Heart right ventricle (tissue), 16 donors: ENCODE measurements at regions not wholly inside any gene's neighbourhood (a gene's known extent, or its start where the extent isn't known, plus 50 kb on each side); places are given as distances from the start of the nearest gene placed in this dataset.
A peak's percentile ranks its signal among the peaks of the same experiment; 100 is the strongest.

Source experiments
- ATAC-seq, 8 donors: fragments of 200-7000 bp; cut with Tn5 transposase; one replicate each; pipeline ENCODE4 v1.9.1; 2020; ENCODE audit warnings: mild to moderate bottlenecking in 8 of 8, moderate library complexity in 8 of 8, moderate number of reproducible peaks in 1 of 8
- DNase-seq, 2 donors: peaks; one replicate each; pipeline ENCODE4 v3.0.0-alpha.2; 2020
- H3K27ac ChIP-seq, 10 donors: fragments of 200-600 bp; sonication (generic) in 2 of 10; one replicate each; pipeline versions ENCODE4 v1.5.0 to v1.8.0; 2020 to 2022; ENCODE audit warnings: mild to moderate bottlenecking in 3 of 10
- H3K27me3 ChIP-seq, 7 donors: fragments of 200-600 bp; one replicate each; pipeline ENCODE4 v1.8.0; 2021 to 2022; ENCODE audit warnings: mild to moderate bottlenecking in 2 of 7
- H3K36me3 ChIP-seq, 9 donors: fragments of 200-600 bp; sonication (generic) in 1 of 9; one replicate each; pipeline versions ENCODE4 v1.5.0 to v1.8.0; 2020 to 2022; ENCODE audit warnings: mild to moderate bottlenecking in 2 of 9
- H3K4me1 ChIP-seq, 9 donors: fragments of 200-600 bp; sonication (generic) in 1 of 9; one replicate each; pipeline versions ENCODE4 v1.5.0 to v1.8.0; 2020 to 2022; ENCODE audit warnings: mild to moderate bottlenecking in 4 of 9
- H3K4me3 ChIP-seq, 10 donors: fragments of 200-600 bp; sonication (generic) in 2 of 10; one replicate each; pipeline versions ENCODE4 v1.5.0 to v1.8.0; 2020 to 2022; ENCODE audit warnings: mild to moderate bottlenecking in 7 of 10, moderate library complexity in 2 of 10
- H3K9me3 ChIP-seq, 11 donors: fragments of 200-600 bp in 10 of 11; sonication (generic) in 2 of 11; one replicate each; pipeline versions ENCODE4 v1.5.0 to v1.8.0; 2013 to 2022; ENCODE audit warnings: mild to moderate bottlenecking in 2 of 11, control low read depth in 1 of 11, moderate library complexity in 1 of 11
- WGBS, 2 donors: extraction: QIAGEN DNeasy Blood & Tissue Kit; methylation state at CpG; one replicate each; pipeline ENCODE4 v1.1.7; 2013; ENCODE audit warnings: inconsistent platforms in 1 of 2; 5-methylcytosine and 5-hydroxymethylcytosine counted together
- intact Hi-C, 10 donors: fragments of 100-400 bp; cut with DNase I; formaldehyde crosslinking; loops; one replicate each; pipeline versions ENCODE4 v1.11.1 to v1.14.2; 2022
- TF ChIP-seq, protein P1 (sequence below), 9 donors: fragments of 200-600 bp; sonication (generic) in 2 of 9; IDR thresholded peaks; one replicate each; pipeline versions ENCODE4 v1.5.0 to v1.8.0; 2021 to 2022; ENCODE audit warnings: antibody characterized with exemption in 9 of 9, mild to moderate bottlenecking in 5 of 9, moderate library complexity in 1 of 9
- donor health status: Arrhythmogenic right ventricular cardiomyopathy.
- donor health status: ischemic (EF 13 %, LVEDD 7.1; RV severe dilation, severe dysfunction).
- donor health status: healthy with polysubstance abuse.
- donor health status: DM: no; HTN: yes; CAD: no.
- donor health status: DM: no; HTN: no; CAD: no.
- donor health status: ischemic (EF 25% LVEDD 6.9; RV normal size, moderate dysfunction).
- donor health status: ischemic (EF 25% LVEDD 5.7; RV mildly dilated, moderate dysfunction).
- donor health status: healthy.
- donor health status: DM: yes; HTN: yes; CAD: no.
- donor health status: Ischemic cardiomyopathy.
- donor health status: ischemic (EF 35%, LVEDD 5.7; RV mildly dilated, moderate dysfunction).
- donor health status: nonischemic (EF 11% LVEDD 7.7; RV severe dilation, severe dysfunction).
- donor health status: DM: yes; HTN: yes; CAD: no.
- donor health status: PGD.
- donor health status: ischemic (EF 29% LVEDD 5.4; RV normal size, mild dysfunction).
- donor health status: nonischemic (EF 23%, LVEDD 6.1; RV moderate dilation, normal function).

- 79 to 84% methylated on average over 12 of the region's 12 CpGs for WGBS, 2 donors
- TF ChIP-seq, protein P1, sequence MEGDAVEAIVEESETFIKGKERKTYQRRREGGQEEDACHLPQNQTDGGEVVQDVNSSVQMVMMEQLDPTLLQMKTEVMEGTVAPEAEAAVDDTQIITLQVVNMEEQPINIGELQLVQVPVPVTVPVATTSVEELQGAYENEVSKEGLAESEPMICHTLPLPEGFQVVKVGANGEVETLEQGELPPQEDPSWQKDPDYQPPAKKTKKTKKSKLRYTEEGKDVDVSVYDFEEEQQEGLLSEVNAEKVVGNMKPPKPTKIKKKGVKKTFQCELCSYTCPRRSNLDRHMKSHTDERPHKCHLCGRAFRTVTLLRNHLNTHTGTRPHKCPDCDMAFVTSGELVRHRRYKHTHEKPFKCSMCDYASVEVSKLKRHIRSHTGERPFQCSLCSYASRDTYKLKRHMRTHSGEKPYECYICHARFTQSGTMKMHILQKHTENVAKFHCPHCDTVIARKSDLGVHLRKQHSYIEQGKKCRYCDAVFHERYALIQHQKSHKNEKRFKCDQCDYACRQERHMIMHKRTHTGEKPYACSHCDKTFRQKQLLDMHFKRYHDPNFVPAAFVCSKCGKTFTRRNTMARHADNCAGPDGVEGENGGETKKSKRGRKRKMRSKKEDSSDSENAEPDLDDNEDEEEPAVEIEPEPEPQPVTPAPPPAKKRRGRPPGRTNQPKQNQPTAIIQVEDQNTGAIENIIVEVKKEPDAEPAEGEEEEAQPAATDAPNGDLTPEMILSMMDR (IDR thresholded peaks at IDR 0.05), result no peak
- Histone ChIP-seq H3K27me3 (peaks cover 0 to 84% (median 50%) of the 10 kb centered on the region in 7 donors), H3K4me1 (no peaks in the 10 kb centered on the region), H3K27ac (no peak overlapping the region), H3K9me3 (no peaks in the 10 kb centered on the region), H3K36me3 (no peaks in the 10 kb centered on the region), H3K4me3 (no peak overlapping the region)
- ATAC-seq, result no peak
- intact Hi-C loops, result no loop called here
- DNase-seq, result no peak
Observed at GRCh38 chr17:79155701-79156100, 81.1 kb downstream of the ENGASE start.

- Histone ChIP-seq H3K27ac (no peak overlapping the region), H3K4me3 (no peak overlapping the region), H3K27me3 (peaks cover 0 to 84% (median 48%) of the 10 kb centered on the region in 7 donors), H3K36me3 (no peaks in the 10 kb centered on the region), H3K9me3 (no peaks in the 10 kb centered on the region), H3K4me1 (no peaks in the 10 kb centered on the region)
- WGBS, 2 donors, result 76 to 79% methylated on average over 27 to 31 of the region's 31 CpGs
- ATAC-seq, result no peak
- TF ChIP-seq, protein P1 (IDR thresholded peaks at IDR 0.05), result no peak
- no peak for DNase-seq
- intact Hi-C loops, result no loop called here
Observed at GRCh38 chr17:79154951-79155585, 80.4 kb downstream of the ENGASE start.

- Histone ChIP-seq H3K27ac (no peak overlapping the region), H3K36me3 (no peaks in the 10 kb centered on the region), H3K4me1 (no peaks in the 10 kb centered on the region), H3K9me3 (no peaks in the 10 kb centered on the region), H3K4me3 (no peak overlapping the region), H3K27me3 (peaks cover 0 to 83% (median 43%) of the 10 kb centered on the region in 7 donors)
- intact Hi-C loops, result no loop called here
- peak; percentile 60 to 80 for DNase-seq
- TF ChIP-seq, protein P1 (IDR thresholded peaks at IDR 0.05), result no peak
- ATAC-seq, result peak; percentile 81 to 94 (median 91)
- 43 to 45% methylated on average over 14 of the region's 14 CpGs for WGBS, 2 donors
Observed at GRCh38 chr17:79154446-79154845, 79.8 kb downstream of the ENGASE start.

- DNase-seq (no peak), ATAC-seq (no peak)
- Histone ChIP-seq H3K27ac (no peak overlapping the region), H3K4me1 (no peaks in the 10 kb centered on the region), H3K27me3 (peaks cover 0 to 83% (median 42%) of the 10 kb centered on the region in 7 donors), H3K4me3 (no peak overlapping the region), H3K36me3 (no peaks in the 10 kb centered on the region), H3K9me3 (no peaks in the 10 kb centered on the region)
- TF ChIP-seq, protein P1 (IDR thresholded peaks at IDR 0.05), result no peak
- WGBS, 2 donors, result 59 to 64% methylated on average over 14 of the region's 14 CpGs
- intact Hi-C loops, result no loop called here
Observed at GRCh38 chr17:79153367-79154130, 78.9 kb downstream of the ENGASE start.
